ENCODE measurements at regions not wholly inside any gene's neighbourhood (a gene's known extent, or its start where the extent isn't known, plus 50 kb on each side); places are given as distances from the start of the nearest gene placed in this dataset.

DNA sequence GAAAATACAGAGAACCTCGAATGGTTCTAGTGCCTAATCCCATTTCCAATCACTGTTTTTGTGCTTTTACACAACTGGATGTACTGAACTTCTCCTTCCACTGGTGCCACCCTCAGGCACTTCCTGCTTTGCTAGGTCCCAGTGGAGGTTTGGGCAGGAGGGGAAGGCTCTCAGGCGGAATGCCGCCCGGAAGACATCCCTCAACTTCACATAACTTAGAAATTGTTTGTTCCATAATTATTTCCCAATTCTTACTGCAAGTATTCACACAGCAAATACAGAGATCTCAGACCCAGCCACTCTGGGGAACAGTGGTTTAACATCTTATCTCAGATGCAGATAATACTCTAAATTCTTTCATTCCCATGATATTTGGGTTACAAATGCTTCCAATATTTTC lies 195.7 kb upstream of the IPO5 start:
- POLR2A ChIA-PET: no interaction called here
- no peak for FAIRE-seq
- no peaks in the 10 kb centered on the region for H3K4me1 ChIP-seq (replicated peaks in 1 of 2; ENCODE audit: control insufficient read depth in 2 of 2, insufficient read depth in 2 of 2, low read length in 2 of 2)
- H3K79me2 ChIP-seq (ENCODE audit: control insufficient read depth, insufficient read depth, low read length): no peaks in the 10 kb centered on the region
- CTCF ChIA-PET (ENCODE audit: low intra/inter-chr PET ratio): no interaction called here
- H3K27me3 ChIP-seq (ENCODE audit: control insufficient read depth in 2 of 2, insufficient read depth in 2 of 2, low read length in 2 of 2): no peaks in the 10 kb centered on the region
- no peak overlapping the region for H3K4me2 ChIP-seq (ENCODE audit: insufficient read depth, low read length)
- no peak overlapping the region for H2AFZ ChIP-seq (ENCODE audit: low read depth, low read length)
- H3K9ac ChIP-seq (ENCODE audit: insufficient read depth in 1 of 2, low read depth in 2 of 2, low read length in 2 of 2): no peak overlapping the region
- intact Hi-C loops (cut with micrococcal nuclease): no loop called here
- no peaks in the 10 kb centered on the region for H3K36me3 ChIP-seq (ENCODE audit: control insufficient read depth, insufficient read depth, low read length)
- TF ChIP-seq GATAD2A (IDR thresholded peaks at IDR 0.05) (no peak), GABPB2 (CRISPR knock-in tag; conservative IDR thresholded peaks at IDR 0.05) (no peak), CTBP1 (IDR thresholded peaks at IDR 0.05; ENCODE audit: borderline replicate concordance) (no peak), ZBTB8A (IDR thresholded peaks at IDR 0.05; ENCODE audit: partially characterized antibody) (no peak), HCFC1 (IDR thresholded peaks at IDR 0.05; ENCODE audit: low read depth, low read length) (no peak), SNIP1 (IDR thresholded peaks at IDR 0.05; ENCODE audit: low read depth) (no peak), CBFA2T3 (IDR thresholded peaks at IDR 0.05) (no peak), KDM1A (IDR thresholded peaks at IDR 0.05) (no peak), ZNF134 (CRISPR knock-in tag; conservative IDR thresholded peaks at IDR 0.05) (no peak), ZNF217 (CRISPR knock-in tag; IDR thresholded peaks at IDR 0.05) (no peak), PHF21A (IDR thresholded peaks at IDR 0.05; ENCODE audit: borderline replicate concordance, low read depth) (no peak), MCM5 (IDR thresholded peaks at IDR 0.05; ENCODE audit: low read depth) (no peak), MXD1 (CRISPR knock-in tag; IDR thresholded peaks at IDR 0.05; ENCODE audit: borderline replicate concordance, poor library complexity, severe bottlenecking) (no peak), ZNF316 (IDR thresholded peaks at IDR 0.05) (no peak)
- TF ChIP-seq, protein P1, sequence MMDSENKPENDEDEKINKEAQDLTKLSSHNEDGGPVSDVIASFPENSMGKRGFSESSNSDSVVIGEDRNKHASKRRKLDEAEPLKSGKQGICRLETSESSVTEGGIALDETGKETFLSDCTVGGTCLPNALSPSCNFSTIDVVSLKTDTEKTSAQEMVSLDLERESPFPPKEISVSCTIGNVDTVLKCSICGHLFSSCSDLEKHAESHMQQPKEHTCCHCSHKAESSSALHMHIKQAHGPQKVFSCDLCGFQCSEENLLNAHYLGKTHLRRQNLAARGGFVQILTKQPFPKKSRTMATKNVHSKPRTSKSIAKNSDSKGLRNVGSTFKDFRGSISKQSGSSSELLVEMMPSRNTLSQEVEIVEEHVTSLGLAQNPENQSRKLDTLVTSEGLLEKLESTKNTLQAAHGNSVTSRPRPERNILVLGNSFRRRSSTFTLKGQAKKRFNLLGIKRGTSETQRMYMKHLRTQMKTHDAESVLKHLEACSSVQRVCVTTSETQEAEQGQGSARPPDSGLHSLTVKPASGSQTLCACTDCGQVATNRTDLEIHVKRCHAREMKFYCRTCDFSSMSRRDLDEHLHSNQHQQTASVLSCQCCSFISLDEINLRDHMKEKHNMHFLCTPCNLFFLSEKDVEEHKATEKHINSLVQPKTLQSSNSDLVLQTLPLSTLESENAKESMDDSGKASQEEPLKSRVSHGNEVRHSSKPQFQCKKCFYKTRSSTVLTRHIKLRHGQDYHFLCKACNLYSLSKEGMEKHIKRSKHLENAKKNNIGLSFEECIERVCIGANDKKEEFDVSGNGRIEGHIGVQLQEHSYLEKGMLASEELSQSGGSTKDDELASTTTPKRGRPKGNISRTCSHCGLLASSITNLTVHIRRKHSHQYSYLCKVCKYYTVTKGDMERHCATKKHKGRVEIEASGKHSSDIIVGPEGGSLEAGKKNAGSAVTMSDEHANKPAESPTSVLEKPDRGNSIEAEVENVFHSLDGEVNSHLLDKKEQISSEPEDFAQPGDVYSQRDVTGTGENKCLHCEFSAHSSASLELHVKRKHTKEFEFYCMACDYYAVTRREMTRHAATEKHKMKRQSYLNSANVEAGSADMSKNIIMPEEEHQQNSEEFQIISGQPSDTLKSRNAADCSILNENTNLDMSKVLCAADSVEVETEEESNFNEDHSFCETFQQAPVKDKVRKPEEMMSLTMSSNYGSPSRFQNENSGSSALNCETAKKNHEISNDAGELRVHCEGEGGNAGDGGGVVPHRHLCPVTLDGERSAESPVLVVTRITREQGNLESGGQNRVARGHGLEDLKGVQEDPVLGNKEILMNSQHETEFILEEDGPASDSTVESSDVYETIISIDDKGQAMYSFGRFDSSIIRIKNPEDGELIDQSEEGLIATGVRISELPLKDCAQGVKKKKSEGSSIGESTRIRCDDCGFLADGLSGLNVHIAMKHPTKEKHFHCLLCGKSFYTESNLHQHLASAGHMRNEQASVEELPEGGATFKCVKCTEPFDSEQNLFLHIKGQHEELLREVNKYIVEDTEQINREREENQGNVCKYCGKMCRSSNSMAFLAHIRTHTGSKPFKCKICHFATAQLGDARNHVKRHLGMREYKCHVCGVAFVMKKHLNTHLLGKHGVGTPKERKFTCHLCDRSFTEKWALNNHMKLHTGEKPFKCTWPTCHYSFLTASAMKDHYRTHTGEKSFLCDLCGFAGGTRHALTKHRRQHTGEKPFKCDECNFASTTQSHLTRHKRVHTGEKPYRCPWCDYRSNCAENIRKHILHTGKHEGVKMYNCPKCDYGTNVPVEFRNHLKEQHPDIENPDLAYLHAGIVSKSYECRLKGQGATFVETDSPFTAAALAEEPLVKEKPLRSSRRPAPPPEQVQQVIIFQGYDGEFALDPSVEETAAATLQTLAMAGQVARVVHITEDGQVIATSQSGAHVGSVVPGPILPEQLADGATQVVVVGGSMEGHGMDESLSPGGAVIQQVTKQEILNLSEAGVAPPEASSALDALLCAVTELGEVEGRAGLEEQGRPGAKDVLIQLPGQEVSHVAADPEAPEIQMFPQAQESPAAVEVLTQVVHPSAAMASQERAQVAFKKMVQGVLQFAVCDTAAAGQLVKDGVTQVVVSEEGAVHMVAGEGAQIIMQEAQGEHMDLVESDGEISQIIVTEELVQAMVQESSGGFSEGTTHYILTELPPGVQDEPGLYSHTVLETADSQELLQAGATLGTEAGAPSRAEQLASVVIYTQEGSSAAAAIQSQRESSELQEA (IDR thresholded peaks at IDR 0.05; ENCODE audit: low read depth): no peak
- TF ChIP-seq, protein P2, sequence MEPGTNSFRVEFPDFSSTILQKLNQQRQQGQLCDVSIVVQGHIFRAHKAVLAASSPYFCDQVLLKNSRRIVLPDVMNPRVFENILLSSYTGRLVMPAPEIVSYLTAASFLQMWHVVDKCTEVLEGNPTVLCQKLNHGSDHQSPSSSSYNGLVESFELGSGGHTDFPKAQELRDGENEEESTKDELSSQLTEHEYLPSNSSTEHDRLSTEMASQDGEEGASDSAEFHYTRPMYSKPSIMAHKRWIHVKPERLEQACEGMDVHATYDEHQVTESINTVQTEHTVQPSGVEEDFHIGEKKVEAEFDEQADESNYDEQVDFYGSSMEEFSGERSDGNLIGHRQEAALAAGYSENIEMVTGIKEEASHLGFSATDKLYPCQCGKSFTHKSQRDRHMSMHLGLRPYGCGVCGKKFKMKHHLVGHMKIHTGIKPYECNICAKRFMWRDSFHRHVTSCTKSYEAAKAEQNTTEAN (CRISPR knock-in tag; IDR thresholded peaks at IDR 0.05): no peak
- H3K9me1 ChIP-seq (ENCODE audit: control insufficient read depth, insufficient read depth, low read length): no peaks in the 10 kb centered on the region
- BruUV-seq (replicated peaks): no TSS peak
- H4K20me1 ChIP-seq (replicated peaks; ENCODE audit: control insufficient read depth, insufficient read depth, low read length): no peaks in the 10 kb centered on the region
- 0% methylated on average over 4 of the region's 4 CpGs for WGBS (ENCODE audit: insufficient coverage, low coverage, missing lambda C conversion rate)
- H3K27ac ChIP-seq (ENCODE audit: extremely low read depth, low read depth, low read length): no peak overlapping the region
- in situ Hi-C loops (cut with MboI): no loop called here
- no peaks in the 10 kb centered on the region for H3K9me3 ChIP-seq (replicated peaks; ENCODE audit: control insufficient read depth, insufficient read depth, low read depth, low read length)
- no peak for ATAC-seq
- H3K4me3 ChIP-seq: no peak overlapping the region
- DNase-seq (ENCODE audit: extremely low read depth in 1 of 4, low spot score in 3 of 4): no peak

All from K562 (cell line).